IPS DF 4.7 (cell line): ENCODE measurements at regions not wholly inside any gene's neighbourhood (a gene's known extent, or its start where the extent isn't known, plus 50 kb on each side); places are given as distances from the start of the nearest gene placed in this dataset.

Experiments
- DNase-seq: peaks from one replicate; pipeline ENCODE4 v3.0.0-alpha.2; 2013; ENCODE audit warnings: low spot score; ENCODE audit errors: extremely low read depth

- DNase-seq, result no peak
Observed at GRCh38 chr2:120425014-120425413, 79.1 kb downstream of the INHBB start.

- no peak for DNase-seq
Observed at GRCh38 chr2:120428748-120429147, 82.8 kb downstream of the INHBB start.

GRCh38 chr2:120429586-120430500 lies 83.9 kb downstream of the INHBB start:
- no peak for DNase-seq

- no peak for DNase-seq
Observed at GRCh38 chr2:120430501-120430830, 84.5 kb downstream of the INHBB start.

GRCh38 chr2:120430957-120431356 lies 85.0 kb downstream of the INHBB start:
- DNase-seq, result no peak

- no peak for DNase-seq
Observed at GRCh38 chr2:120431386-120432292, 85.7 kb downstream of the INHBB start.

GRCh38 chr2:120432293-120432975 lies 86.5 kb downstream of the INHBB start:
- no peak for DNase-seq

- no peak for DNase-seq
Observed at GRCh38 chr2:120432976-120433815, 87.3 kb downstream of the INHBB start.

- no peak for DNase-seq
Observed at GRCh38 chr2:120433816-120434290, 87.9 kb downstream of the INHBB start.

- DNase-seq, result no peak
Observed at GRCh38 chr2:120434492-120435308, 88.8 kb downstream of the INHBB start.

- DNase-seq, result no peak
Observed at GRCh38 chr2:120435671-120436459, 89.9 kb downstream of the INHBB start.

GRCh38 chr2:120436460-120436739 lies 90.5 kb downstream of the INHBB start:
- DNase-seq, result no peak

GRCh38 chr2:120436885-120437603 lies 91.1 kb downstream of the INHBB start:
- DNase-seq, result peak; percentile 78

GRCh38 chr2:120437604-120438000 lies 91.7 kb downstream of the INHBB start:
- no peak for DNase-seq

- no peak for DNase-seq
Observed at GRCh38 chr2:120438301-120439066, 92.5 kb downstream of the INHBB start.

GRCh38 chr2:120439067-120439368 lies 93.1 kb downstream of the INHBB start:
- DNase-seq, result no peak

GRCh38 chr2:120439637-120440384 lies 93.9 kb downstream of the INHBB start:
- no peak for DNase-seq
